Dendritic cell treated with granulocyte-macrophage colony-stimulating factor and Interleukin-4, amounts not matched to agents 40 ng/mL and 50 ng/mL, for 4 days (primary cell): ENCODE measurements at regions not wholly inside any gene's neighbourhood (a gene's known extent, or its start where the extent isn't known, plus 50 kb on each side); places are given as distances from the start of the nearest gene placed in this dataset.

Source experiments
- H3K27ac Mint-ChIP-seq: one replicate; pipeline ENCODE4 v1.8.0; 2022; ENCODE audit warnings: mild to moderate bottlenecking, mixed read lengths
- H3K27me3 Mint-ChIP-seq: one replicate; pipeline ENCODE4 v1.8.0; 2022; ENCODE audit warnings: mild to moderate bottlenecking, mixed read lengths
- H3K36me3 Mint-ChIP-seq: one replicate; pipeline ENCODE4 v1.8.0; 2022; ENCODE audit warnings: low read depth, mixed read lengths
- H3K4me1 Mint-ChIP-seq: one replicate; pipeline ENCODE4 v1.8.0; 2022; ENCODE audit warnings: low read depth, mixed read lengths
- H3K4me3 Mint-ChIP-seq: one replicate; pipeline ENCODE4 v1.8.0; 2022; ENCODE audit warnings: mild to moderate bottlenecking, moderate library complexity, mixed read lengths
- H3K9me3 Mint-ChIP-seq: one replicate; pipeline ENCODE4 v1.8.0; 2022; ENCODE audit warnings: mixed read lengths
- intact Hi-C: fragments of 100-400 bp; cut with micrococcal nuclease; formaldehyde crosslinking; loops from one replicate; pipeline ENCODE4 v1.15.0; 2022

GRCh38 chr22:49500942-49501395, 326.7 kb downstream of the BRD1 start:
- intact Hi-C loops = no loop called here
- H3K4me1 Mint-ChIP-seq = no peaks in the 10 kb centered on the region
- no peak overlapping the region for H3K27ac Mint-ChIP-seq
- H3K36me3 Mint-ChIP-seq = no peaks in the 10 kb centered on the region
- H3K27me3 Mint-ChIP-seq = no peaks in the 10 kb centered on the region
- H3K9me3 Mint-ChIP-seq = no peaks in the 10 kb centered on the region
- H3K4me3 Mint-ChIP-seq = no peak overlapping the region

- no peak overlapping the region for H3K27ac Mint-ChIP-seq
- H3K36me3 Mint-ChIP-seq = no peaks in the 10 kb centered on the region
- intact Hi-C loops = no loop called here
- H3K27me3 Mint-ChIP-seq = no peaks in the 10 kb centered on the region
- no peaks in the 10 kb centered on the region for H3K9me3 Mint-ChIP-seq
- H3K4me1 Mint-ChIP-seq = no peaks in the 10 kb centered on the region
- no peak overlapping the region for H3K4me3 Mint-ChIP-seq
Measured at GRCh38 chr22:49500076-49500460, 327.6 kb downstream of the BRD1 start.

- intact Hi-C loops = no loop called here
- no peaks in the 10 kb centered on the region for H3K27me3 Mint-ChIP-seq
- H3K4me1 Mint-ChIP-seq = no peaks in the 10 kb centered on the region
- H3K36me3 Mint-ChIP-seq = no peaks in the 10 kb centered on the region
- H3K9me3 Mint-ChIP-seq = no peaks in the 10 kb centered on the region
- no peak overlapping the region for H3K4me3 Mint-ChIP-seq
- no peak overlapping the region for H3K27ac Mint-ChIP-seq
Measured at GRCh38 chr22:49499433-49500075, 328.1 kb downstream of the BRD1 start.

GRCh38 chr22:49497266-49497665, 330.4 kb downstream of the BRD1 start:
- H3K36me3 Mint-ChIP-seq = no peaks in the 10 kb centered on the region
- intact Hi-C loops = no loop called here
- no peaks in the 10 kb centered on the region for H3K9me3 Mint-ChIP-seq
- H3K27ac Mint-ChIP-seq = no peak overlapping the region
- H3K27me3 Mint-ChIP-seq = no peaks in the 10 kb centered on the region
- no peaks in the 10 kb centered on the region for H3K4me1 Mint-ChIP-seq
- no peak overlapping the region for H3K4me3 Mint-ChIP-seq

- Mint-ChIP-seq H3K27me3 (no peaks in the 10 kb centered on the region), H3K36me3 (no peaks in the 10 kb centered on the region), H3K4me3 (no peak overlapping the region), H3K4me1 (no peaks in the 10 kb centered on the region), H3K9me3 (no peaks in the 10 kb centered on the region), H3K27ac (no peak overlapping the region)
- intact Hi-C loops = no loop called here
Measured at GRCh38 chr22:49494555-49494954, 333.1 kb downstream of the BRD1 start.

GRCh38 chr22:49492741-49493251, 334.9 kb downstream of the BRD1 start:
- intact Hi-C loops = no loop called here
- Mint-ChIP-seq H3K27ac (no peak overlapping the region), H3K4me3 (no peak overlapping the region), H3K36me3 (no peaks in the 10 kb centered on the region), H3K9me3 (no peaks in the 10 kb centered on the region), H3K4me1 (no peaks in the 10 kb centered on the region), H3K27me3 (no peaks in the 10 kb centered on the region)

GRCh38 chr22:49492308-49492707, 335.4 kb downstream of the BRD1 start:
- H3K36me3 Mint-ChIP-seq = no peaks in the 10 kb centered on the region
- H3K27me3 Mint-ChIP-seq = no peaks in the 10 kb centered on the region
- intact Hi-C loops = no loop called here
- no peak overlapping the region for H3K27ac Mint-ChIP-seq
- no peak overlapping the region for H3K4me3 Mint-ChIP-seq
- no peaks in the 10 kb centered on the region for H3K4me1 Mint-ChIP-seq
- H3K9me3 Mint-ChIP-seq = no peaks in the 10 kb centered on the region

GRCh38 chr22:49491726-49492125, 335.9 kb downstream of the BRD1 start:
- H3K27me3 Mint-ChIP-seq = no peaks in the 10 kb centered on the region
- H3K4me1 Mint-ChIP-seq = no peaks in the 10 kb centered on the region
- H3K27ac Mint-ChIP-seq = no peak overlapping the region
- no peaks in the 10 kb centered on the region for H3K36me3 Mint-ChIP-seq
- no peak overlapping the region for H3K4me3 Mint-ChIP-seq
- H3K9me3 Mint-ChIP-seq = no peaks in the 10 kb centered on the region
- intact Hi-C loops = no loop called here

GRCh38 chr22:49491221-49491635, 336.4 kb downstream of the BRD1 start:
- no peaks in the 10 kb centered on the region for H3K36me3 Mint-ChIP-seq
- intact Hi-C loops = no loop called here
- no peaks in the 10 kb centered on the region for H3K27me3 Mint-ChIP-seq
- H3K4me3 Mint-ChIP-seq = no peak overlapping the region
- H3K4me1 Mint-ChIP-seq = no peaks in the 10 kb centered on the region
- H3K27ac Mint-ChIP-seq = no peak overlapping the region
- H3K9me3 Mint-ChIP-seq = no peaks in the 10 kb centered on the region

GRCh38 chr22:49490692-49491091, 337.0 kb downstream of the BRD1 start:
- no peak overlapping the region for H3K4me3 Mint-ChIP-seq
- intact Hi-C loops = no loop called here

GRCh38 chr22:49489821-49490220, 337.9 kb downstream of the BRD1 start:
- no peak overlapping the region for H3K27ac Mint-ChIP-seq
- no peaks in the 10 kb centered on the region for H3K36me3 Mint-ChIP-seq
- H3K9me3 Mint-ChIP-seq = no peaks in the 10 kb centered on the region
- intact Hi-C loops = no loop called here
- no peak overlapping the region for H3K4me3 Mint-ChIP-seq
- H3K27me3 Mint-ChIP-seq = no peaks in the 10 kb centered on the region
- no peaks in the 10 kb centered on the region for H3K4me1 Mint-ChIP-seq

More at GRCh38 chr22:49490692-49491091, 337.0 kb downstream of the BRD1 start:
- no peaks in the 10 kb centered on the region for H3K9me3 Mint-ChIP-seq
- H3K36me3 Mint-ChIP-seq = no peaks in the 10 kb centered on the region
- H3K27ac Mint-ChIP-seq = no peak overlapping the region
- no peaks in the 10 kb centered on the region for H3K4me1 Mint-ChIP-seq
- H3K27me3 Mint-ChIP-seq = no peaks in the 10 kb centered on the region

GRCh38 chr22:49488943-49489342, 338.7 kb downstream of the BRD1 start:
- H3K27ac Mint-ChIP-seq = no peak overlapping the region
- no peaks in the 10 kb centered on the region for H3K27me3 Mint-ChIP-seq
- H3K4me1 Mint-ChIP-seq = no peaks in the 10 kb centered on the region
- no peaks in the 10 kb centered on the region for H3K9me3 Mint-ChIP-seq
- intact Hi-C loops = no loop called here
- H3K36me3 Mint-ChIP-seq = no peaks in the 10 kb centered on the region
- no peak overlapping the region for H3K4me3 Mint-ChIP-seq

GRCh38 chr22:49487950-49488349, 339.7 kb downstream of the BRD1 start:
- H3K4me3 Mint-ChIP-seq = no peak overlapping the region
- H3K36me3 Mint-ChIP-seq = no peaks in the 10 kb centered on the region
- no peak overlapping the region for H3K27ac Mint-ChIP-seq
- intact Hi-C loops = no loop called here
- peaks cover 2% of the 10 kb centered on the region for H3K27me3 Mint-ChIP-seq
- no peaks in the 10 kb centered on the region for H3K4me1 Mint-ChIP-seq
- no peaks in the 10 kb centered on the region for H3K9me3 Mint-ChIP-seq

GRCh38 chr22:49486225-49486624, 341.4 kb downstream of the BRD1 start:
- intact Hi-C loops = no loop called here
- Mint-ChIP-seq H3K27me3 (peaks cover 17% of the 10 kb centered on the region), H3K4me1 (no peaks in the 10 kb centered on the region), H3K27ac (no peak overlapping the region), H3K9me3 (no peaks in the 10 kb centered on the region), H3K4me3 (no peak overlapping the region), H3K36me3 (no peaks in the 10 kb centered on the region)

GRCh38 chr22:49483946-49484345, 343.7 kb downstream of the BRD1 start:
- Mint-ChIP-seq H3K27me3 (peaks cover 25% of the 10 kb centered on the region), H3K4me3 (no peak overlapping the region), H3K4me1 (no peaks in the 10 kb centered on the region), H3K36me3 (no peaks in the 10 kb centered on the region), H3K27ac (no peak overlapping the region), H3K9me3 (no peaks in the 10 kb centered on the region)
- intact Hi-C loops = no loop called here
